SKM-1 (cell line): ENCODE measurements at regions not wholly inside any gene's neighbourhood (a gene's known extent, or its start where the extent isn't known, plus 50 kb on each side); places are given as distances from the start of the nearest gene placed in this dataset.
"Not testable (repeated sequence)": the region's sequence is repeated elsewhere in the genome, so short reads cannot be mapped to it uniquely, and the experiment has no call there.

Experiments
- DNase-seq: peaks from one replicate; lab custom pipeline; 2025; ENCODE audit not compliant: unreplicated experiment; lab: John Stamatoyannopoulos, UW

- DNase-seq, result not testable (repeated sequence)
Measured at GRCh38 chr2:111605798-111606197, 278.2 kb downstream of the ANAPC1 start.

GRCh38 chr2:111606632-111607031, 277.4 kb downstream of the ANAPC1 start:
- DNase-seq, result not testable (repeated sequence)

GRCh38 chr2:111609146-111609844, 274.7 kb downstream of the ANAPC1 start:
- DNase-seq, result not testable (repeated sequence)

- DNase-seq, result not testable (repeated sequence)
Measured at GRCh38 chr2:111610035-111610434, 274.0 kb downstream of the ANAPC1 start.

GRCh38 chr2:111616651-111617218, 267.3 kb downstream of the ANAPC1 start:
- DNase-seq, result no peak

- DNase-seq, result no peak
Measured at GRCh38 chr2:111617299-111618225, 266.4 kb downstream of the ANAPC1 start.

- DNase-seq, result peak; percentile 88
Measured at GRCh38 chr2:111618226-111618977, 265.6 kb downstream of the ANAPC1 start.

- DNase-seq, result peak; percentile 88
Measured at GRCh38 chr2:111618978-111619902, 264.8 kb downstream of the ANAPC1 start.

- no peak for DNase-seq
Measured at GRCh38 chr2:111620281-111620680, 263.7 kb downstream of the ANAPC1 start.

- DNase-seq, result no peak
Measured at GRCh38 chr2:111622859-111623258, 261.1 kb downstream of the ANAPC1 start.

- DNase-seq, result no peak
Measured at GRCh38 chr2:111623380-111623779, 260.6 kb downstream of the ANAPC1 start.

- peak; percentile 93 for DNase-seq
Measured at GRCh38 chr2:111624411-111625156, 259.4 kb downstream of the ANAPC1 start.

- not testable (repeated sequence) for DNase-seq
Measured at GRCh38 chr2:111625157-111625537, 258.8 kb downstream of the ANAPC1 start.

- no peak for DNase-seq
Measured at GRCh38 chr2:111626037-111626864, 257.7 kb downstream of the ANAPC1 start.

- DNase-seq, result no peak
Measured at GRCh38 chr2:111626865-111627163, 257.2 kb downstream of the ANAPC1 start.

- DNase-seq, result no peak
Measured at GRCh38 chr2:111627256-111627655, 256.7 kb downstream of the ANAPC1 start.

GRCh38 chr2:111628221-111628620, 255.8 kb downstream of the ANAPC1 start:
- no peak for DNase-seq

GRCh38 chr2:111629983-111630382, 254.0 kb downstream of the ANAPC1 start:
- DNase-seq, result no peak

- DNase-seq, result no peak
Measured at GRCh38 chr2:111632661-111633060, 251.3 kb downstream of the ANAPC1 start.
